ENCODE measurements at regions not wholly inside any gene's neighbourhood (a gene's known extent, or its start where the extent isn't known, plus 50 kb on each side); places are given as distances from the start of the nearest gene placed in this dataset.

DNA sequence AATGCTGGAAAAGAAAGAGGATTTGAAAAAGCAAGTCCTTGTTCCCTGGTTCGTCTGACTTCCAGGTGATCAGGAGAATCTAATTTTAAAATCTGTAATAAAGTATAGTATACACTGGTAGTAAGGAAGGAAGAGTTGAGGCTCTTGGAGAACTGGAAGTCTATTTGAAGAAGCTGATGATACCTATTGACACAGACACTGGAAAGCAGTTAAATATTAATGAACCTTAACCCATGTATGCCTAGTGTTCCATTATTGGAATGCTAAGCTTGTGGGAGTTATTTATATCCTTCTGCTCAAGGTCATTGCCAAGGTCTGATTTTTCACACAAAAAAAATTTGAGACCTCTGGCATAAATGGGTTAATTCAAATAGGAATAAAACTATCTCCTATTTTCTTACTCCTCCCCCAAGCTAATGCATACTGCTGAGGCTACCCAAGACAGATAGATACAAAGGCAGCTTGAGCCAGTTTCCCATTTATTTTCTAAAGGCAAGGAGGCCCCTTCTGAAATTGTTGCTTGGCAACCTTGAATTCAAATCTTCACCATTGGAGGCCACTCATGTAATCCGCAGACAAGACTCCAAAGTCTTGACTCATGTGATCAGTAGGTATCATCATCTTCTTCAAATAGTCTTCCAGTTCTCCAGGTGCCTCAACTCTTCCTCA lies 110.2 kb downstream of the FZD1 start:
- peaks cover 10% of the 10 kb centered on the region for H3K27me3 Mint-ChIP-seq
- CTCF ChIA-PET = no interaction called here
- POLR2A ChIA-PET = no interaction called here
- no peaks in the 10 kb centered on the region for H3K9me3 Mint-ChIP-seq
- H3K4me1 Mint-ChIP-seq (ENCODE audit: low read depth) = no peaks in the 10 kb centered on the region
- Histone ChIP-seq H3K9me3 (ENCODE audit: control insufficient read depth in 1 of 2, insufficient read depth in 1 of 2, low read length in 2 of 2) (no peaks in the 10 kb centered on the region), H3K4me1 (ENCODE audit: insufficient read depth, low read length) (no peaks in the 10 kb centered on the region), H3K4me3 (ENCODE audit: low read length) (no peak overlapping the region), H3K27me3 (ENCODE audit: control insufficient read depth in 1 of 2, insufficient read depth in 2 of 2, low read length in 2 of 2) (no peaks in the 10 kb centered on the region), H3K27ac (ENCODE audit: low read depth in 1 of 2, low read length in 2 of 2) (no peak overlapping the region), H3K36me3 (ENCODE audit: insufficient read depth, low read length) (no peaks in the 10 kb centered on the region)
- H3K27ac Mint-ChIP-seq = no peak overlapping the region
- intact Hi-C loops (cut with DNase I, micrococcal nuclease) = no loop called here
- TF ChIP-seq, protein P1, sequence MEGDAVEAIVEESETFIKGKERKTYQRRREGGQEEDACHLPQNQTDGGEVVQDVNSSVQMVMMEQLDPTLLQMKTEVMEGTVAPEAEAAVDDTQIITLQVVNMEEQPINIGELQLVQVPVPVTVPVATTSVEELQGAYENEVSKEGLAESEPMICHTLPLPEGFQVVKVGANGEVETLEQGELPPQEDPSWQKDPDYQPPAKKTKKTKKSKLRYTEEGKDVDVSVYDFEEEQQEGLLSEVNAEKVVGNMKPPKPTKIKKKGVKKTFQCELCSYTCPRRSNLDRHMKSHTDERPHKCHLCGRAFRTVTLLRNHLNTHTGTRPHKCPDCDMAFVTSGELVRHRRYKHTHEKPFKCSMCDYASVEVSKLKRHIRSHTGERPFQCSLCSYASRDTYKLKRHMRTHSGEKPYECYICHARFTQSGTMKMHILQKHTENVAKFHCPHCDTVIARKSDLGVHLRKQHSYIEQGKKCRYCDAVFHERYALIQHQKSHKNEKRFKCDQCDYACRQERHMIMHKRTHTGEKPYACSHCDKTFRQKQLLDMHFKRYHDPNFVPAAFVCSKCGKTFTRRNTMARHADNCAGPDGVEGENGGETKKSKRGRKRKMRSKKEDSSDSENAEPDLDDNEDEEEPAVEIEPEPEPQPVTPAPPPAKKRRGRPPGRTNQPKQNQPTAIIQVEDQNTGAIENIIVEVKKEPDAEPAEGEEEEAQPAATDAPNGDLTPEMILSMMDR (IDR thresholded peaks at IDR 0.05) = no peak
- H3K4me3 Mint-ChIP-seq = no peak overlapping the region
- no peak for DNase-seq
- no peak for ATAC-seq (ENCODE audit: poor library complexity)
- no peaks in the 10 kb centered on the region for H3K36me3 Mint-ChIP-seq (ENCODE audit: low read depth)

DNA sequence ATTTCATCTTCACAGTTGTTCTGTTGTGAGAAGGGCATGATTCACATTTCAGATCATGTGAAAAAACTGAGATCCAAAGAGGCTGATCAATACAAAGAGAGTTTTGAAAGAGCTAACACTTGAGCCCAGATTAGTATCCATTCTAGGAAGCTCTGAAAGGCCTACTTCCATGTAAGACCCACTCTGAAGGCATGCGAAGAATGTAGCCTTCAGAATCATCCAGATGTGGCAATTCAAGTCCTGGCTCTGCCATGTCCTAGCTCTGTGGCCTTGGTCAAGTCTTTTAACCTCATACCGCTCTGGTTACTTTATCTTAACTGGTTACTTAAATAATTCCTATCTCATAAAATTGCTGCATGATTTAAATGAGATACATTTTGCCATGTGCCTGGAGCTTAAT lies 111.1 kb downstream of the FZD1 start:
- no peaks in the 10 kb centered on the region for H3K36me3 Mint-ChIP-seq (ENCODE audit: low read depth)
- ChIA-PET POLR2A (no interaction called here), CTCF (no interaction called here)
- no peak overlapping the region for H3K27ac Mint-ChIP-seq
- no peaks in the 10 kb centered on the region for H3K4me1 ChIP-seq (ENCODE audit: insufficient read depth, low read length)
- no peak overlapping the region for H3K4me3 Mint-ChIP-seq
- no peaks in the 10 kb centered on the region for H3K9me3 Mint-ChIP-seq
- peaks cover 5% of the 10 kb centered on the region for H3K27me3 Mint-ChIP-seq
- intact Hi-C loops (cut with DNase I, micrococcal nuclease) = no loop called here
- ATAC-seq (ENCODE audit: poor library complexity) = no peak
- H3K4me3 ChIP-seq (ENCODE audit: low read length) = no peak overlapping the region
- no peaks in the 10 kb centered on the region for H3K36me3 ChIP-seq (ENCODE audit: insufficient read depth, low read length)
- TF ChIP-seq, protein P1 (IDR thresholded peaks at IDR 0.05) = no peak
- DNase-seq = no peak
- H3K9me3 ChIP-seq (ENCODE audit: control insufficient read depth in 1 of 2, insufficient read depth in 1 of 2, low read length in 2 of 2) = no peaks in the 10 kb centered on the region
- no peaks in the 10 kb centered on the region for H3K27me3 ChIP-seq (ENCODE audit: control insufficient read depth in 1 of 2, insufficient read depth in 2 of 2, low read length in 2 of 2)
- H3K4me1 Mint-ChIP-seq (ENCODE audit: low read depth) = no peaks in the 10 kb centered on the region
- H3K27ac ChIP-seq (ENCODE audit: low read depth in 1 of 2, low read length in 2 of 2) = no peak overlapping the region

DNA sequence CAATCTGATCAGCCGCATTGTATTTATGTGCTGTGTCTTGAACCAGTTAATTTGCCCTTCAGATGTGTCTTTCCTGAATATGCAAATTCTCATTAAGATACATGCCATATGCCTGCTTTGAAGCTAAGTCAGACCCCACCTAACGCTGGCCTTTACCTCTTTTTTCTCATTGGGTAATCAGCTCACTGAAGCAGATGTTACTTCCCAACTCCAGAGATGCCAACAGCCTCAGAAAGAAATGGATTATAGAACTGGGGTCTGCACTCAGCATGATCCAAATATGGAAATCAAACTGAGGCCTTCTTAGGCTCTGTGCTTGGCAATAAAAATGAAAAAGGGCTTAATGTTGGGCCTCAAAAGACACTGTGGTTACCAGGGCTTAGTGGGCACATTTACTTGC lies 113.9 kb downstream of the FZD1 start:
- no peaks in the 10 kb centered on the region for H3K4me1 Mint-ChIP-seq (ENCODE audit: low read depth)
- H3K36me3 ChIP-seq (ENCODE audit: insufficient read depth, low read length) = no peaks in the 10 kb centered on the region
- TF ChIP-seq, protein P1 (IDR thresholded peaks at IDR 0.05) = no peak
- H3K9me3 Mint-ChIP-seq = no peaks in the 10 kb centered on the region
- ATAC-seq (ENCODE audit: poor library complexity) (no peak), DNase-seq (no peak)
- H3K4me1 ChIP-seq (ENCODE audit: insufficient read depth, low read length) = no peaks in the 10 kb centered on the region
- H3K27ac ChIP-seq (ENCODE audit: low read depth in 1 of 2, low read length in 2 of 2) = no peak overlapping the region
- H3K4me3 Mint-ChIP-seq = no peak overlapping the region
- H3K27ac Mint-ChIP-seq = no peak overlapping the region
- no peak overlapping the region for H3K4me3 ChIP-seq (ENCODE audit: low read length)
- no peaks in the 10 kb centered on the region for H3K9me3 ChIP-seq (ENCODE audit: control insufficient read depth in 1 of 2, insufficient read depth in 1 of 2, low read length in 2 of 2)
- ChIA-PET POLR2A (no interaction called here), CTCF (no interaction called here)
- intact Hi-C loops (cut with DNase I, micrococcal nuclease) = no loop called here
- H3K36me3 Mint-ChIP-seq (ENCODE audit: low read depth) = no peaks in the 10 kb centered on the region
- H3K27me3 ChIP-seq (ENCODE audit: control insufficient read depth in 1 of 2, insufficient read depth in 2 of 2, low read length in 2 of 2) = no peaks in the 10 kb centered on the region
- H3K27me3 Mint-ChIP-seq = no peaks in the 10 kb centered on the region

Data from CD4-positive, alpha-beta T cell (primary cell).